H9 (cell line): ENCODE measurements at regions not wholly inside any gene's neighbourhood (a gene's known extent, or its start where the extent isn't known, plus 50 kb on each side); places are given as distances from the start of the nearest gene placed in this dataset.

Experiments used
- DNase-seq: peaks from one replicate; pipeline ENCODE4 v3.0.0-alpha.2; 2017
- H2AFZ ChIP-seq: one replicate; pipeline ENCODE4 v1.6.1; 2013; ENCODE audit warnings: mild to moderate bottlenecking, low read length, control low read depth, moderate library complexity
- H2AK5ac ChIP-seq: 2 replicates; pipeline ENCODE4 v1.6.1; 2013; ENCODE audit warnings: low read length, control low read depth, mixed read lengths; ENCODE audit not compliant: insufficient read length
- H2BK120ac ChIP-seq: one replicate; pipeline ENCODE4 v1.6.1; 2013; ENCODE audit warnings: low read depth, mild to moderate bottlenecking, low read length, control low read depth, inconsistent platforms; ENCODE audit not compliant: poor library complexity, severe bottlenecking
- H2BK12ac ChIP-seq: 2 replicates; pipeline ENCODE4 v1.6.1; 2013; ENCODE audit warnings: low read length, control low read depth, mixed read lengths, low read depth; ENCODE audit not compliant: insufficient read length
- H2BK15ac ChIP-seq: 2 replicates; pipeline ENCODE4 v1.6.1; 2013; ENCODE audit warnings: low read depth, low read length, control low read depth
- H2BK20ac ChIP-seq: one replicate; pipeline ENCODE4 v1.6.1; 2013; ENCODE audit warnings: low read depth, mild to moderate bottlenecking, low read length, control low read depth, inconsistent platforms; ENCODE audit not compliant: poor library complexity, severe bottlenecking
- H2BK5ac ChIP-seq: 2 replicates; pipeline ENCODE4 v1.6.1; 2013; ENCODE audit warnings: low read length, control low read depth, mixed read lengths; ENCODE audit not compliant: insufficient read length
- H3K14ac ChIP-seq: 2 replicates; pipeline ENCODE4 v1.6.1; 2013; ENCODE audit warnings: low read length, control low read depth; ENCODE audit not compliant: insufficient read depth
- H3K18ac ChIP-seq: 2 replicates; pipeline ENCODE4 v1.6.1; 2013; ENCODE audit warnings: low read depth, mild to moderate bottlenecking, mixed read lengths, low read length, control low read depth; ENCODE audit not compliant: insufficient read length
- H3K23ac ChIP-seq: 2 replicates; pipeline ENCODE4 v1.6.1; 2013; ENCODE audit warnings: low read length, control low read depth, mixed read lengths, low read depth; ENCODE audit not compliant: insufficient read length
- H3K23me2 ChIP-seq: 2 replicates; pipeline ENCODE4 v1.6.1; 2013; ENCODE audit warnings: low read depth, mild to moderate bottlenecking, mixed read lengths, low read length, control low read depth; ENCODE audit not compliant: insufficient read length, poor library complexity, severe bottlenecking
- H3K27ac ChIP-seq: 2 replicates; pipeline ENCODE4 v1.5.1; 2013; ENCODE audit warnings: low read length, control low read depth, mixed read lengths, low read depth; ENCODE audit not compliant: insufficient read length
- H3K27me3 ChIP-seq: 2 replicates; pipeline ENCODE4 v1.6.1; 2013; ENCODE audit warnings: low read length, control low read depth, inconsistent platforms; ENCODE audit not compliant: insufficient read depth
- H3K4ac ChIP-seq: 2 replicates; pipeline ENCODE4 v1.6.1; 2013; ENCODE audit warnings: low read depth, mild to moderate bottlenecking, control low read depth, inconsistent platforms, low read length, moderate library complexity
- H3K4me1 ChIP-seq: 2 replicates; pipeline ENCODE4 v1.6.1; 2013; ENCODE audit warnings: low read length, control low read depth, inconsistent platforms; ENCODE audit not compliant: insufficient read depth
- H3K4me2 ChIP-seq: 2 replicates; pipeline ENCODE4 v1.6.1; 2013; ENCODE audit warnings: low read length, control low read depth, mixed read lengths; ENCODE audit not compliant: insufficient read length, insufficient read depth
- H3K56ac ChIP-seq: 2 replicates; pipeline ENCODE4 v1.6.1; 2013; ENCODE audit warnings: low read depth, mild to moderate bottlenecking, mixed read lengths, low read length, control low read depth; ENCODE audit not compliant: insufficient read length
- H3K79me1 ChIP-seq: 2 replicates; pipeline ENCODE4 v1.6.1; 2013; ENCODE audit warnings: low read depth, mild to moderate bottlenecking, moderate library complexity, low read length, control low read depth, inconsistent platforms; ENCODE audit not compliant: insufficient read depth, poor library complexity, severe bottlenecking
- H3K79me2 ChIP-seq: 2 replicates; pipeline ENCODE4 v1.6.1; 2013; ENCODE audit warnings: low read length, control low read depth, inconsistent platforms; ENCODE audit not compliant: insufficient read depth
- H3K9ac ChIP-seq: 2 replicates; pipeline ENCODE4 v1.6.1; 2013; ENCODE audit warnings: low read length, control low read depth, mixed read lengths; ENCODE audit not compliant: insufficient read length; ENCODE audit errors: extremely low read depth
- H3K9me3 ChIP-seq: one replicate; pipeline ENCODE4 v1.6.1; 2013; ENCODE audit warnings: low read depth, low read length, inconsistent platforms; ENCODE audit not compliant: control insufficient read depth
- H3T11ph ChIP-seq: one replicate; pipeline ENCODE4 v1.6.1; 2013; ENCODE audit warnings: mild to moderate bottlenecking, low read length, control low read depth, inconsistent platforms
- H4K20me1 ChIP-seq: one replicate; pipeline ENCODE4 v1.6.1; 2013; ENCODE audit not compliant: control insufficient read depth, insufficient read length, insufficient read depth
- H4K5ac ChIP-seq: 2 replicates; pipeline ENCODE4 v1.6.1; 2013; ENCODE audit warnings: low read depth, mild to moderate bottlenecking, mixed read lengths, low read length, control low read depth; ENCODE audit not compliant: insufficient read length
- H4K8ac ChIP-seq: replicated peaks from 2 replicates; pipeline ENCODE4 v1.6.1; 2013; ENCODE audit warnings: low read length, control low read depth, mixed read lengths, low read depth; ENCODE audit not compliant: insufficient read length
- H4K91ac ChIP-seq: 2 replicates; pipeline ENCODE4 v1.6.1; 2013; ENCODE audit warnings: low read depth, mild to moderate bottlenecking, moderate library complexity, mixed read lengths, low read length, control low read depth; ENCODE audit not compliant: insufficient read length
- H3K27ac Mint-ChIP-seq, 3 experiments: 2 replicates in 2 of 3; 3 replicates in 1 of 3; pipeline ENCODE4 v1.8.0; 2020 to 2021; ENCODE audit warnings: mixed read lengths in 3 of 3, mild to moderate bottlenecking in 1 of 3, moderate library complexity in 1 of 3
- H3K27me3 Mint-ChIP-seq: 2 replicates; pipeline ENCODE4 v1.8.0; 2021; ENCODE audit warnings: low read depth, mild to moderate bottlenecking, moderate library complexity, mixed read lengths
- H3K36me3 Mint-ChIP-seq, 3 experiments: 2 replicates in 2 of 3; 3 replicates in 1 of 3; pipeline ENCODE4 v1.8.0; 2020 to 2021; ENCODE audit warnings: low read depth in 3 of 3, mixed read lengths in 3 of 3; ENCODE audit not compliant: insufficient read depth in 1 of 3
- H3K4me1 Mint-ChIP-seq, 2 experiments: 2 replicates each; pipeline ENCODE4 v1.8.0; 2020; ENCODE audit warnings: mixed read lengths in 2 of 2
- H3K4me3 Mint-ChIP-seq, 2 experiments: 2 replicates in 1 of 2; 3 replicates in 1 of 2; pipeline ENCODE4 v1.8.0; 2020 to 2021; ENCODE audit warnings: mild to moderate bottlenecking in 2 of 2, mixed read lengths in 2 of 2, moderate library complexity in 1 of 2
- H3K9me3 Mint-ChIP-seq, 2 experiments: 2 replicates in 1 of 2; 3 replicates in 1 of 2; pipeline ENCODE4 v1.8.0; 2020; ENCODE audit warnings: mild to moderate bottlenecking in 2 of 2, mixed read lengths in 2 of 2, moderate library complexity in 1 of 2
- CTCF ChIP-seq: fragments of 200-600 bp; sonication (generic); conservative IDR thresholded peaks from 3 replicates; pipeline ENCODE4 v1.8.0; 2021; ENCODE audit warnings: antibody characterized with exemption, mild to moderate bottlenecking

GRCh38 chr4:111040904-111041303 lies 418.0 kb upstream of the PITX2 start:
- no peaks in the 10 kb centered on the region for H3K79me2 ChIP-seq
- no peak overlapping the region for H3T11ph ChIP-seq
- H3K27ac Mint-ChIP-seq, result no peak overlapping the region
- no peak overlapping the region for H3K18ac ChIP-seq
- no peak overlapping the region for H2BK120ac ChIP-seq
- H3K27me3 ChIP-seq, result no peaks in the 10 kb centered on the region
- H4K8ac ChIP-seq, result no peak overlapping the region
- no peaks in the 10 kb centered on the region for H3K9me3 Mint-ChIP-seq
- H3K9ac ChIP-seq, result no peak overlapping the region
- H3K4me2 ChIP-seq, result no peak overlapping the region
- TF ChIP-seq CTCF, result no peak
- H3K4ac ChIP-seq, result no peak overlapping the region
- H2BK12ac ChIP-seq, result no peak overlapping the region
- no peaks in the 10 kb centered on the region for H3K23me2 ChIP-seq
- no peaks in the 10 kb centered on the region for H3K9me3 ChIP-seq
- H3K79me1 ChIP-seq, result no peaks in the 10 kb centered on the region
- no peaks in the 10 kb centered on the region; the same call in 1 of the 2 replicates for H3K4me1 ChIP-seq
- H2BK15ac ChIP-seq, result no peak overlapping the region
- H3K14ac ChIP-seq, result no peak overlapping the region
- H4K91ac ChIP-seq, result no peak overlapping the region
- no peak overlapping the region for H2AFZ ChIP-seq
- no peak overlapping the region for H2BK20ac ChIP-seq
- no peaks in the 10 kb centered on the region for H3K36me3 Mint-ChIP-seq
- DNase-seq, result no peak
- no peaks in the 10 kb centered on the region for H4K20me1 ChIP-seq
- H4K5ac ChIP-seq, result no peak overlapping the region
- H3K4me1 Mint-ChIP-seq, result peaks cover 3 to 18% of the 10 kb centered on the region in 2 experiments; a peak in 3 of 4 replicates
- H3K23ac ChIP-seq, result no peak overlapping the region
- no peak overlapping the region for H2BK5ac ChIP-seq
- H2AK5ac ChIP-seq, result no peak overlapping the region
- H3K4me3 Mint-ChIP-seq, result no peak overlapping the region
- no peaks in the 10 kb centered on the region for H3K27me3 Mint-ChIP-seq
- H3K56ac ChIP-seq, result no peak overlapping the region
- no peak overlapping the region for H3K27ac ChIP-seq
